ENCODE measurements at regions not wholly inside any gene's neighbourhood (a gene's known extent, or its start where the extent isn't known, plus 50 kb on each side); places are given as distances from the start of the nearest gene placed in this dataset.

GRCh38 chrX:145532176-145532780 lies 285.0 kb downstream of the SPANXN1 start:
- Histone ChIP-seq H3K4me2 (replicated peaks; ENCODE audit: extremely low read depth, low read length, poor library complexity, severe bottlenecking) (no peak overlapping the region), H3K4me3 (replicated peaks in 1 of 3; ENCODE audit: low read depth in 2 of 3, low read length in 3 of 3) (no peak overlapping the region), H4K20me1 (ENCODE audit: insufficient read depth, low read length) (no peaks in the 10 kb centered on the region), H3K9me3 (replicated peaks in 1 of 2; ENCODE audit: control insufficient read depth in 1 of 2, insufficient read depth in 1 of 2, low read length in 2 of 2) (no peaks in the 10 kb centered on the region), H3K27me3 (ENCODE audit: control insufficient read depth in 2 of 2, insufficient read depth in 2 of 2, low read length in 2 of 2) (no peaks in the 10 kb centered on the region), H2AFZ (ENCODE audit: insufficient read depth, low read depth, low read length, poor library complexity, severe bottlenecking) (no peak overlapping the region), H3K4me1 (ENCODE audit: control insufficient read depth in 1 of 2, insufficient read depth in 2 of 2, low read length in 2 of 2) (no peaks in the 10 kb centered on the region), H3K27ac (ENCODE audit: low read depth in 1 of 2, low read length in 2 of 2) (no peak overlapping the region), H3K9ac (ENCODE audit: insufficient read depth, low read length, poor library complexity, severe bottlenecking) (no peak overlapping the region), H3K79me2 (ENCODE audit: insufficient read depth, low read length) (no peaks in the 10 kb centered on the region), H3K36me3 (replicated peaks in 1 of 2; ENCODE audit: control insufficient read depth in 1 of 2, insufficient read depth in 2 of 2, low read length in 2 of 2) (no peaks in the 10 kb centered on the region)
- TF ChIP-seq CTCF (IDR thresholded peaks at IDR 0.05): no peak
- WGBS (ENCODE audit: insufficient coverage): no CpG with 5 or more reads among the region's 4 CpGs
- Mint-ChIP-seq H3K27me3 (ENCODE audit: low read depth in 3 of 3) (no peaks in the 10 kb centered on the region), H3K36me3 (no peaks in the 10 kb centered on the region), H3K4me1 (no peaks in the 10 kb centered on the region), H3K27ac (no peak overlapping the region), H3K9me3 (peaks cover 0 to 8% (median 2%) of the 10 kb centered on the region in 7 donors), H3K4me3 (no peak overlapping the region)
- intact Hi-C loops (cut with micrococcal nuclease): no loop called here
- DNase-seq: no peak

- H3K27ac Mint-ChIP-seq: no peak overlapping the region
- Histone ChIP-seq H3K4me1 (ENCODE audit: control insufficient read depth in 1 of 2, insufficient read depth in 2 of 2, low read length in 2 of 2) (no peaks in the 10 kb centered on the region), H3K4me3 (replicated peaks in 1 of 3; ENCODE audit: low read depth in 2 of 3, low read length in 3 of 3) (no peak overlapping the region), H3K9ac (ENCODE audit: insufficient read depth, low read length, poor library complexity, severe bottlenecking) (no peak overlapping the region), H3K79me2 (ENCODE audit: insufficient read depth, low read length) (no peaks in the 10 kb centered on the region), H3K4me2 (replicated peaks; ENCODE audit: extremely low read depth, low read length, poor library complexity, severe bottlenecking) (no peak overlapping the region), H2AFZ (ENCODE audit: insufficient read depth, low read depth, low read length, poor library complexity, severe bottlenecking) (no peak overlapping the region), H3K27ac (ENCODE audit: low read depth in 1 of 2, low read length in 2 of 2) (no peak overlapping the region), H3K27me3 (ENCODE audit: control insufficient read depth in 2 of 2, insufficient read depth in 2 of 2, low read length in 2 of 2) (no peaks in the 10 kb centered on the region), H4K20me1 (ENCODE audit: insufficient read depth, low read length) (no peaks in the 10 kb centered on the region), H3K9me3 (replicated peaks in 1 of 2; ENCODE audit: control insufficient read depth in 1 of 2, insufficient read depth in 1 of 2, low read length in 2 of 2) (no peaks in the 10 kb centered on the region), H3K36me3 (replicated peaks in 1 of 2; ENCODE audit: control insufficient read depth in 1 of 2, insufficient read depth in 2 of 2, low read length in 2 of 2) (no peaks in the 10 kb centered on the region)
- no peak overlapping the region for H3K4me3 Mint-ChIP-seq
- no CpG with 5 or more reads among the region's 3 CpGs for WGBS (ENCODE audit: insufficient coverage)
- intact Hi-C loops (cut with micrococcal nuclease): no loop called here
- no peaks in the 10 kb centered on the region for H3K36me3 Mint-ChIP-seq
- H3K27me3 Mint-ChIP-seq (ENCODE audit: low read depth in 3 of 3): no peaks in the 10 kb centered on the region
- H3K4me1 Mint-ChIP-seq: no peaks in the 10 kb centered on the region
- no peak for DNase-seq
- TF ChIP-seq CTCF (IDR thresholded peaks at IDR 0.05): no peak
- H3K9me3 Mint-ChIP-seq: peaks cover 0 to 8% (median 2%) of the 10 kb centered on the region in 7 donors
These were observed 284.1 kb upstream of the SLITRK2 start for GRCh38 chrX:145533534-145533933.

Measured in CD14-positive monocyte (primary cell).